Body of pancreas (tissue), 4 donors: ENCODE measurements at regions not wholly inside any gene's neighbourhood (a gene's known extent, or its start where the extent isn't known, plus 50 kb on each side); places are given as distances from the start of the nearest gene placed in this dataset.

Experiments used
- CTCF ChIP-seq, 7 experiments: fragments of 450-650 bp in 4 of 7; fragments of 200-600 bp in 3 of 7; sonication (generic) in 3 of 7; IDR thresholded peaks; one replicate each; pipeline ENCODE4 v1.5.1; 2016 to 2019; ENCODE audit warnings: antibody characterized with exemption in 7 of 7
- POLR2A ChIP-seq, 3 donors: fragments of 450-650 bp; IDR thresholded peaks; one replicate each; pipeline ENCODE4 v1.6.1; 2016; ENCODE audit warnings: antibody characterized with exemption in 3 of 3, mild to moderate bottlenecking in 2 of 3

DNA sequence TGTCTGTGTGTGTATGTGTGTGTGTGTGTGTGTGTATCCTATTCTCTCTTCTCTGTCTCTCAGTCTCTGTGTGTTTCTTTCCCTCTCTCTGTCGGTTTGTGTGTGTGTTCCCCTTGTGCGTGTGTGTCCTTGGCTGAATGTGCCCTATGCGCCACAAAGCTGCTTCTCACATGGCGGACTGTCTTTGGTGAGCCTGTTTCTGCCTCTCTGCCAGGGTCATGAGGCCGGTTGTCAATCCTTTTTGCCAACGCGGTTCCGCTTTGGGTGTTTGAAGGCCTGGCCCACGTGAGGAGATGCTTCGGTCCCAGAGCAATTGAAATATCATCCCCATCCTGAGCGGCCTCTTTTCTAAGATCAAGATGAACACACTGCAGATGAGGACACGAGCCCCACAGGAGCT lies 476.0 kb downstream of the SPATA31A7 start:
- TF ChIP-seq CTCF (IDR thresholded peaks at IDR 0.05) (no peak), POLR2A (IDR thresholded peaks at IDR 0.05) (no peak)
